Ishikawa (cell line): ENCODE measurements at regions not wholly inside any gene's neighbourhood (a gene's known extent, or its start where the extent isn't known, plus 50 kb on each side); places are given as distances from the start of the nearest gene placed in this dataset.

Experiments
- RAD21 ChIP-seq: IDR thresholded peaks from 2 replicates; pipeline ENCODE4 v1.6.1; 2012; ENCODE audit warnings: low read depth
- YY1 ChIP-seq: IDR thresholded peaks from 2 replicates; pipeline ENCODE4 v1.6.1; 2012; ENCODE audit warnings: low read depth
- ZBTB7A ChIP-seq: IDR thresholded peaks from 2 replicates; pipeline ENCODE4 v1.6.1; 2012; ENCODE audit warnings: low read depth

- TF ChIP-seq ZBTB7A (no peak), RAD21 (peak; percentile 63)
These were observed 59.9 kb upstream of the REG3A start for GRCh38 chr2:79219383-79219988.

DNA sequence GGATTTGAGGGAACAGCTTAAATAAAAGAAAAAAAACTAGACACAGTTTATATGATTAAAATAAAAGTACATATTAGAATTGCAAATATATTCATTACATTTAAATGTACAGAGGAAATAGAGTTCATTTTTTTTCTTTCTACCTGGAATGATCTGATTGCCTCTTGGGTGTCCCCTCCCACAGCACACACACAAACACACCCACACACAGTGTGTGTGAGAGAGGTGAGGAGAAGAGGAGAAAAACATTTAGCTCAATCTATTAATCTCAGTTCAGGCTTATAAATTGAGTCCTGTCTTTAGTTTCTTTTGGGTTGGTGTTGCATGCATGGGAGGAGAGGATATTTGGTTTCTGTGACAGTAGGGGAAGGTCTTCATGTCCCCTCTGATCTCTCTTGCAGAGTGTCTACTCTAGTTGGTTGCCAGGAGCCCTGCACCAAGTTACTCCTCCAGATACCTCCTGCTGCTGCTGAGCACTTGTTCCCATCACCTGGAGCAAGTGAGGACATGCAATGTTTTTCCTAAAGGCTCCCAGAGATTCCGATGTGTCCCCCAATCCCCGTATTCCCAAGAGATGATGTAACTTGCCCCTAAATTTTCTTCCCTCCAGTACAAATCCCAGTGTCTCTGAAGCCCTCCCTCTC is 50.8 kb upstream of the REG3A start:
- no peak for TF ChIP-seq ZBTB7A
- TF ChIP-seq YY1 = no peak
